GM12865 (cell line): ENCODE measurements at regions not wholly inside any gene's neighbourhood (a gene's known extent, or its start where the extent isn't known, plus 50 kb on each side); places are given as distances from the start of the nearest gene placed in this dataset.

Source experiments
- DNase-seq: peaks from one replicate; pipeline ENCODE4 v3.0.0; 2010; ENCODE audit warnings: low read depth
- H3K4me3 ChIP-seq: 2 replicates; pipeline ENCODE4 v1.5.1; 2011; ENCODE audit warnings: mild to moderate bottlenecking, low read depth, low read length, control low read depth
- TF ChIP-seq, protein P1 (sequence below): IDR thresholded peaks from 2 replicates; pipeline ENCODE4 v1.5.1; 2011; ENCODE audit warnings: low read length, control low read depth, low read depth, inconsistent platforms; ENCODE audit not compliant: insufficient read depth; ENCODE audit errors: missing control alignments

DNA sequence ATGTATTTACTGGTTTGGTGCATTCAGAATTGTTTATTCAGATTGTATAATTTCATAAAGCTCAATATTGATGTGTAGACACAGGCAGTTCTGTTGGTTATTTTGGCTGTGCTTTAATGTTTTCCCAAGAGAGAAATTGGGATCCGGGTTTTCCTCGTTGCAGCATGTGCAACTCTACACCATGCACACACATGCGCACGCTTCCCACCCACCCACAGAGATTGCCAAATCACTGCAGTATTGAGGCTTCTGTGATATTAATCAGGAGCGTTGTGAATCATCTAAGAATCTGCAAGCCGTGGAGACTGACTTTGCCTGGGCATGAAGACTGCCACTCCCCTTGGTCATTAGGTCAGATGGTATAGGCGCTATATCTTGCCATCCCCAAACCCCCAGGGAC lies 571.5 kb downstream of the SLC4A3 start:
- DNase-seq = no peak
- no peak overlapping the region for H3K4me3 ChIP-seq

DNA sequence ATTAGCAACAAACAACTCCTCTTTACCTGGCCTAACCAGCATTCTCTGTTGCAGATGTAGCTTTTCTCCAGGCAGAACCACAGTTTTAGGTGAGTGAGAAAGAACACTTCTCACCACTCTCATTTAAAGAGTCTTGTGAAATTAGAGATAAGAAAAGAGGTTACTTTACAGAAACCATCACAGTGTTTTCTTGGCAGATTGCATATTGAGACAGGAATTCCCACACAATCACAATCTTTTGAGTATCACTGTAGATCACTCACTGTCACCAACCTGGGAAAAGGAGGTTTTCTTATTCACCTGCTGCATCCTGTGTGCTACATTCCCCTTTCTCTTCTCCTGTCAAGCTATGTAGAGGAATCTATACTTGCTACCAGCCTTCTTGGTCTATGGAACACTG lies 574.6 kb downstream of the SLC4A3 start:
- no peak for DNase-seq
- TF ChIP-seq, protein P1, sequence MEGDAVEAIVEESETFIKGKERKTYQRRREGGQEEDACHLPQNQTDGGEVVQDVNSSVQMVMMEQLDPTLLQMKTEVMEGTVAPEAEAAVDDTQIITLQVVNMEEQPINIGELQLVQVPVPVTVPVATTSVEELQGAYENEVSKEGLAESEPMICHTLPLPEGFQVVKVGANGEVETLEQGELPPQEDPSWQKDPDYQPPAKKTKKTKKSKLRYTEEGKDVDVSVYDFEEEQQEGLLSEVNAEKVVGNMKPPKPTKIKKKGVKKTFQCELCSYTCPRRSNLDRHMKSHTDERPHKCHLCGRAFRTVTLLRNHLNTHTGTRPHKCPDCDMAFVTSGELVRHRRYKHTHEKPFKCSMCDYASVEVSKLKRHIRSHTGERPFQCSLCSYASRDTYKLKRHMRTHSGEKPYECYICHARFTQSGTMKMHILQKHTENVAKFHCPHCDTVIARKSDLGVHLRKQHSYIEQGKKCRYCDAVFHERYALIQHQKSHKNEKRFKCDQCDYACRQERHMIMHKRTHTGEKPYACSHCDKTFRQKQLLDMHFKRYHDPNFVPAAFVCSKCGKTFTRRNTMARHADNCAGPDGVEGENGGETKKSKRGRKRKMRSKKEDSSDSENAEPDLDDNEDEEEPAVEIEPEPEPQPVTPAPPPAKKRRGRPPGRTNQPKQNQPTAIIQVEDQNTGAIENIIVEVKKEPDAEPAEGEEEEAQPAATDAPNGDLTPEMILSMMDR = no peak
- H3K4me3 ChIP-seq = no peak overlapping the region

More for the DNA sequence above, 571.5 kb downstream of the SLC4A3 start:
- TF ChIP-seq, protein P1 = no peak

DNA sequence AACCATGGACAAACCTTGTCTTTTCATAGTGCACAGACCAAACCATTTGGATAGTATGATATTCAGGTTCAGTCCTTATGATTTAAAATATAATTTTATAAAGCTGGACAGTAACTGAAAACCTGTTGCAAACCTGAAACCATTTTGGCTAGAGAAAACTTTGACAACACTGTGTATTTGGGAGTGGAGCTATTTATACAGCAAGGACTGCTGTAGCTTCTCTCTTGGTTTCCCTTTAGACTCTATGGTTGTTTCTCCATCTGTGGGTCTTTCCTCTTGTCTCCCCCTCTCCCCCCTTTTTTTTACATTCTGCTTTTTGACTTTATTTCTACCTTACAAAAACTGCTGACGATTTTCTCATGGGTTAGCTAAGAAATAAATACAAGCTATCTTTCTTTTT lies 581.7 kb downstream of the SLC4A3 start:
- TF ChIP-seq, protein P1 = no peak
- H3K4me3 ChIP-seq = no peak overlapping the region
- DNase-seq = no peak

DNA sequence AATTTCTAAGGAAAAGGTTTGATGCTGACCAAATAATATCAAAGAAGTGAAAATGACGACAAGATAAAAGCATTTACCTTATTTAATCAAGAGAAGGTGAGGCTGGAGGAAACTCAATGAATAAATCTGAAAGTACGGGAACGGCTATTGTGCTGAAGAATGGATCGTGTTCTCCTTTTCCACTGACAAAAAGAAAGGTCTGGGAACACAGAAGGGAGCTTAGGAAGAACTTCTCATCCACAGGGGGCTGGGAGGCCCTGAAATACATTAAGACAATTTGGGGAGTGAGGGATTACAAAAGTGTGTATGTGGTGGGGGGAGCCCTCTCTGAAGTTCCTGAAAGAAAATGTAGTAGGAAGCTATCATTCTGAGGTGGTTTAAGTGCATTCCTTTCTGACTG lies 582.3 kb downstream of the SLC4A3 start:
- TF ChIP-seq, protein P1 = no peak
- no peak overlapping the region for H3K4me3 ChIP-seq
- DNase-seq = no peak

DNA sequence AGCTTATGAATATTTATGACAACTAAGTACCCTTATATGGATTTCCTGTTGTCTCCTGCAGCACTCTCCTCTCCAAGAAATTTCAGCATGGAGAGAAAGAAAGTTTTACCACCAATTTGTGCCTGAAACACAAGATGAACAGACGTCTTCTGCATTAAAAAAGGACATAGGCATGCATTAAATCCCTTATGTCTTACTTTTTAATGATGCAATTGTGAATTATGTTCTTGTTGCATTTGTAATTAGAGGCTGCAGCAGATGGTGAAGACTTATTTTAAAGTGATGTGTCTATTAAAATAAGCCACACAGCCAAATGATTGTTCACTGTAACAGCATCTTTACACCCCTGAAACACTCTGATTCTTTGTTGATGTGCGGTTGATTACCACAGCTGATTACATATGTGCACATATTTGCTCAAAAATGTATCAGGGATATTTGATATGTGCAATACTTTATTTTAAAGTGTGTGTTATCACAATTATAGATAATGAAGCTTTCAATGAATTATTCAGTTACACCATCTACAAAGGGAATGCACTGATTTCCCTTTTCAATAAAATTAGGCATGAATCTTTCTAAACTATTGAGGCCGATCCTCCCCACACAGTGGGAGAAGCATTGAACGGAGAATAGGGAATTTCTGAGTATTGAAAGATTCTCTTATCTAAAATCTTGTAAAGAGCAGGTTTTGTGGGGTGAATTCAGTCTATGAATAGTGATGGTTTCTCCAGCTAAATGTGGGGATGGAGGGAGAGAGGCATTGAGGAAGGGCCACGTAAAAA lies 585.1 kb downstream of the SLC4A3 start:
- DNase-seq = no peak
- TF ChIP-seq, protein P1 = no peak
- H3K4me3 ChIP-seq = no peak overlapping the region

DNA sequence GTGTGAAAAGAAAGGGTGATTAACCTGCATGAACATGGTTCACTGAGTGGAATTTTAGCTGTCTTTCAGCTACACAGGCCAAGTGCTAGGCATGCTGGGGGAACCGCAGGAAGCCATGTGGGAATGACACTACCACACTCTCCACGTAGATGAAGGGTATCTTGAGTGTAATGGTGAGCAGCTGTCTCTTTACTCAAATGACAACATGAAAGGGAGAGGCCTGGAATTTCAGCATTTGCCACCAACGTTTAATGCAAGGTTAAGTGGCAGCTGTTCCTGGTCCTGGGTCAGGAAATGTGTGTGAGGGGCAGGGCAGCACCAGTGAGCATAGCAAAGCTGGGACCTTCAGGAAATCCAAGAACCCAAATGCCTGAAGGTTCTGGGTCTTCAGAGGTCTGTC lies 588.4 kb downstream of the SLC4A3 start:
- H3K4me3 ChIP-seq = no peak overlapping the region
- no peak for DNase-seq
- TF ChIP-seq, protein P1 = no peak

DNA sequence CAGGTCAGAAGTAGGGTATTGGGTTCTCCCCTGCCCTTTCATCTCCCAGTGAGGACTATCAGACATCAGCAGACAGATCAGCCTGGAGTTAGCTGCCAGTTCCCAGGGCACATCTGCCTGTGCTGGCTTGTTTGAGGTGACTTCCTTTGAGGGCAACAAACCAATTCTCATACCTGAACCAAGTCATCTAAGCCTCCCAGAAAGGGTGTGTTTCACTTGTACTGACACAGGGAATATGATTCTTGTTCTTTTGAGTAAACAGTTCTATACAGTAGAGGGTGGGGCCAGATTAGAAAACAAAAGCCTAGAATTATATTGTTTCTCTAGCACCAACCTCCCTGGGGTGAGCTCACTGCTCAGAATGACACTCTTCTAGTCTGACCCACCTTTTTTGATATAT lies 591.9 kb downstream of the SLC4A3 start:
- no peak for DNase-seq
- TF ChIP-seq, protein P1 = no peak
- H3K4me3 ChIP-seq = no peak overlapping the region
